Upper lobe of left lung (tissue), 4 donors: ENCODE measurements at regions not wholly inside any gene's neighbourhood (a gene's known extent, or its start where the extent isn't known, plus 50 kb on each side); places are given as distances from the start of the nearest gene placed in this dataset.

ENCODE experiments used
- POLR2A ChIP-seq, 4 donors: fragments of 450-650 bp; IDR thresholded peaks; one replicate each; pipeline ENCODE4 v1.5.1; 2016 to 2017; ENCODE audit warnings: antibody characterized with exemption in 4 of 4, mild to moderate bottlenecking in 2 of 4
- POLR2AphosphoS5 ChIP-seq, 2 donors: sonication (generic); formaldehyde crosslinking; IDR thresholded peaks; one replicate each; pipeline ENCODE4 v1.5.1; 2017; ENCODE audit warnings: antibody characterized with exemption in 2 of 2
- TF ChIP-seq, protein P1 (sequence below), 6 experiments: fragments of 450-650 bp in 4 of 6; fragments of 200-600 bp in 2 of 6; sonication (generic) in 2 of 6; IDR thresholded peaks; one replicate each; pipeline ENCODE4 v1.5.1; 2016 to 2019; ENCODE audit warnings: antibody characterized with exemption in 6 of 6

DNA sequence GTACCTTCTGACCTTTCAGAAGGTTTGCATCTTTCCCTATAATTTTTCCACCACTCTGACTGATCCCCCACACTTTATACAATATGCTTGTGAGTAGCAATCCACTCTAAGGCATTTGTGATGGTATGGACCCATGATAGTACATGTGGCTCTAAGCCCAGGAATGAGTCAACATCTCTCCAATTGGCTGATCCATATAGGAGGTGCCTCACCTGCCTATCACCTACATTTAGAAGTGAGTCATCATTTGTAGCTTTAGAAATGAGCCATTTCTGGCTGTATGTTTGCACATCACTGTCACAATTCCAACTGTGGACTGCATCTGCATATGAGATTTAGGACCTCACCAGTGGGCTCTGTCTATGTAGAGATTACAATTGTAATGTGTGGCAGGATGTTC, 133.1 kb upstream of the ZNF91 start:
- TF ChIP-seq, protein P1, sequence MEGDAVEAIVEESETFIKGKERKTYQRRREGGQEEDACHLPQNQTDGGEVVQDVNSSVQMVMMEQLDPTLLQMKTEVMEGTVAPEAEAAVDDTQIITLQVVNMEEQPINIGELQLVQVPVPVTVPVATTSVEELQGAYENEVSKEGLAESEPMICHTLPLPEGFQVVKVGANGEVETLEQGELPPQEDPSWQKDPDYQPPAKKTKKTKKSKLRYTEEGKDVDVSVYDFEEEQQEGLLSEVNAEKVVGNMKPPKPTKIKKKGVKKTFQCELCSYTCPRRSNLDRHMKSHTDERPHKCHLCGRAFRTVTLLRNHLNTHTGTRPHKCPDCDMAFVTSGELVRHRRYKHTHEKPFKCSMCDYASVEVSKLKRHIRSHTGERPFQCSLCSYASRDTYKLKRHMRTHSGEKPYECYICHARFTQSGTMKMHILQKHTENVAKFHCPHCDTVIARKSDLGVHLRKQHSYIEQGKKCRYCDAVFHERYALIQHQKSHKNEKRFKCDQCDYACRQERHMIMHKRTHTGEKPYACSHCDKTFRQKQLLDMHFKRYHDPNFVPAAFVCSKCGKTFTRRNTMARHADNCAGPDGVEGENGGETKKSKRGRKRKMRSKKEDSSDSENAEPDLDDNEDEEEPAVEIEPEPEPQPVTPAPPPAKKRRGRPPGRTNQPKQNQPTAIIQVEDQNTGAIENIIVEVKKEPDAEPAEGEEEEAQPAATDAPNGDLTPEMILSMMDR (IDR thresholded peaks at IDR 0.05): no peak
- TF ChIP-seq POLR2A (IDR thresholded peaks at IDR 0.05) (no peak), POLR2AphosphoS5 (IDR thresholded peaks at IDR 0.05) (no peak)
